ENCODE measurements at regions not wholly inside any gene's neighbourhood (a gene's known extent, or its start where the extent isn't known, plus 50 kb on each side); places are given as distances from the start of the nearest gene placed in this dataset.

- in situ Hi-C loops (cut with MboI; ENCODE audit: low sequenced_read_pairs, unreplicated experiment) = no loop called here
- no peak for TF ChIP-seq CTCF (IDR thresholded peaks at IDR 0.05; ENCODE audit: borderline replicate concordance, control extremely low read depth, extremely low read depth, insufficient read depth, missing control alignments)
- no peak for DNase-seq (ENCODE audit: low spot score)
These were observed 350.2 kb downstream of the ZNF521 start for GRCh38 chr18:25001803-25002202.

- no peak for TF ChIP-seq CTCF (IDR thresholded peaks at IDR 0.05; ENCODE audit: borderline replicate concordance, control extremely low read depth, extremely low read depth, insufficient read depth, missing control alignments)
- in situ Hi-C loops (cut with MboI; ENCODE audit: low sequenced_read_pairs, unreplicated experiment) = no loop called here
- DNase-seq (ENCODE audit: low spot score) = no peak
These were observed 346.2 kb downstream of the ZNF521 start for GRCh38 chr18:25005541-25006403.

GRCh38 chr18:25010623-25011374 is 341.2 kb downstream of the ZNF521 start:
- in situ Hi-C loops (cut with MboI; ENCODE audit: low sequenced_read_pairs, unreplicated experiment) = no loop called here
- no peak for DNase-seq (ENCODE audit: low spot score)
- TF ChIP-seq CTCF (IDR thresholded peaks at IDR 0.05; ENCODE audit: borderline replicate concordance, control extremely low read depth, extremely low read depth, insufficient read depth, missing control alignments) = no peak

Measured in GM13976 (cell line).